Eye (tissue), 1 donor: ENCODE measurements at regions not wholly inside any gene's neighbourhood (a gene's known extent, or its start where the extent isn't known, plus 50 kb on each side); places are given as distances from the start of the nearest gene placed in this dataset.
A peak's percentile ranks its signal among the peaks of the same experiment; 100 is the strongest.

Experiments
- DNase-seq: peaks from one replicate; pipeline ENCODE4 v3.0.0-alpha.2; 2015

- DNase-seq, result no peak
These were observed 176.3 kb upstream of the PRNP start for GRCh38 chr20:4509825-4510522.

GRCh38 chr20:4508773-4509172 lies 177.5 kb upstream of the PRNP start:
- DNase-seq, result no peak

GRCh38 chr20:4507288-4507719 lies 179.0 kb upstream of the PRNP start:
- peak; percentile 17 for DNase-seq

GRCh38 chr20:4504814-4505213 lies 181.4 kb upstream of the PRNP start:
- no peak for DNase-seq

GRCh38 chr20:4502756-4503155 lies 183.5 kb upstream of the PRNP start:
- no peak for DNase-seq

GRCh38 chr20:4493386-4493785 lies 192.9 kb upstream of the PRNP start:
- DNase-seq, result no peak

- no peak for DNase-seq
These were observed 194.6 kb upstream of the PRNP start for GRCh38 chr20:4491643-4492042.

- DNase-seq, result no peak
These were observed 195.5 kb upstream of the PRNP start for GRCh38 chr20:4490606-4491280.

GRCh38 chr20:4490045-4490444 lies 196.2 kb upstream of the PRNP start:
- no peak for DNase-seq

GRCh38 chr20:4488407-4489339 lies 197.6 kb upstream of the PRNP start:
- DNase-seq, result no peak

- peak; percentile 8 for DNase-seq
These were observed 201.8 kb upstream of the PRNP start for GRCh38 chr20:4484379-4484997.

GRCh38 chr20:4483961-4484360 lies 202.3 kb upstream of the PRNP start:
- no peak for DNase-seq

GRCh38 chr20:4483486-4483885 lies 202.8 kb upstream of the PRNP start:
- DNase-seq, result no peak

GRCh38 chr20:4480104-4480503 lies 206.2 kb upstream of the PRNP start:
- DNase-seq, result no peak

- DNase-seq, result peak; percentile 11
These were observed 209.3 kb upstream of the PRNP start for GRCh38 chr20:4476903-4477500.

- no peak for DNase-seq
These were observed 213.3 kb upstream of the PRNP start for GRCh38 chr20:4472906-4473305.

GRCh38 chr20:4471221-4471620 lies 215.0 kb upstream of the PRNP start:
- DNase-seq, result no peak

GRCh38 chr20:4470375-4470774 lies 215.9 kb upstream of the PRNP start:
- peak; percentile 24 for DNase-seq

GRCh38 chr20:4469910-4470309 lies 216.3 kb upstream of the PRNP start:
- DNase-seq, result peak; percentile 8

GRCh38 chr20:4468114-4468513 lies 218.1 kb upstream of the PRNP start:
- no peak for DNase-seq

- no peak for DNase-seq
These were observed 216.9 kb upstream of the ADRA1D start for GRCh38 chr20:4465855-4466545.

- no peak for DNase-seq
These were observed 216.1 kb upstream of the ADRA1D start for GRCh38 chr20:4465212-4465611.
